Right lobe of liver (tissue), 4 donors: ENCODE measurements at regions not wholly inside any gene's neighbourhood (a gene's known extent, or its start where the extent isn't known, plus 50 kb on each side); places are given as distances from the start of the nearest gene placed in this dataset.

Source experiments
- POLR2A ChIP-seq: fragments of 450-650 bp; IDR thresholded peaks from one replicate; pipeline ENCODE4 v1.6.1; 2017; ENCODE audit warnings: antibody characterized with exemption, mild to moderate bottlenecking
- TF ChIP-seq, protein P1 (sequence below), 4 donors: fragments of 200-600 bp in 3 of 4; fragments of 450-650 bp in 1 of 4; IDR thresholded peaks; one replicate each; pipeline versions ENCODE4 v1.5.1 to v1.8.0; 2016 to 2022; ENCODE audit warnings: antibody characterized with exemption in 4 of 4, mild to moderate bottlenecking in 2 of 4
- donor health status: DM: no; HTN: no; CAD: no.
- donor health status: DM: no; HTN: no; CAD: no.
- donor health status: DM: no; HTN: yes; CAD: no.

DNA sequence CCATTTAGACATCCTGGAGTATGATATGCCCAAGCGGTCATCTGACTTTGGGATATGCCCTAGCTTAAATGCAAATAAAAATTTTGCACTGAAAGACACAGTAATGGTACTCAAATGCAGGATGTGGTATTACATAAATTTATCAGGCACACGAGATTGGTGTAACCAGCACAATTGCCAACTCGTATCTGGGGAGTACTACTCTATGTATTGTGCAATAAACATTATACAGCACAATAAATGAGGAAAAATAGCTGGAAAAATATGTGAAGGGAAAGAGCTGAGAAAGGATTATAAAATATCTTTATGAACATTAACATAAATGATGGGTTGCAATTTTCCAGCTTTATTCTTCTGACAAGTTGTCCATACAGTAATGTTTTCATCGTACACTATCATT lies 505.5 kb upstream of the TENM3 start:
- TF ChIP-seq, protein P1, sequence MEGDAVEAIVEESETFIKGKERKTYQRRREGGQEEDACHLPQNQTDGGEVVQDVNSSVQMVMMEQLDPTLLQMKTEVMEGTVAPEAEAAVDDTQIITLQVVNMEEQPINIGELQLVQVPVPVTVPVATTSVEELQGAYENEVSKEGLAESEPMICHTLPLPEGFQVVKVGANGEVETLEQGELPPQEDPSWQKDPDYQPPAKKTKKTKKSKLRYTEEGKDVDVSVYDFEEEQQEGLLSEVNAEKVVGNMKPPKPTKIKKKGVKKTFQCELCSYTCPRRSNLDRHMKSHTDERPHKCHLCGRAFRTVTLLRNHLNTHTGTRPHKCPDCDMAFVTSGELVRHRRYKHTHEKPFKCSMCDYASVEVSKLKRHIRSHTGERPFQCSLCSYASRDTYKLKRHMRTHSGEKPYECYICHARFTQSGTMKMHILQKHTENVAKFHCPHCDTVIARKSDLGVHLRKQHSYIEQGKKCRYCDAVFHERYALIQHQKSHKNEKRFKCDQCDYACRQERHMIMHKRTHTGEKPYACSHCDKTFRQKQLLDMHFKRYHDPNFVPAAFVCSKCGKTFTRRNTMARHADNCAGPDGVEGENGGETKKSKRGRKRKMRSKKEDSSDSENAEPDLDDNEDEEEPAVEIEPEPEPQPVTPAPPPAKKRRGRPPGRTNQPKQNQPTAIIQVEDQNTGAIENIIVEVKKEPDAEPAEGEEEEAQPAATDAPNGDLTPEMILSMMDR (IDR thresholded peaks at IDR 0.05) = no peak
- no peak for TF ChIP-seq POLR2A
